Kidney (tissue), 13 donors: ENCODE measurements at regions not wholly inside any gene's neighbourhood (a gene's known extent, or its start where the extent isn't known, plus 50 kb on each side); places are given as distances from the start of the nearest gene placed in this dataset.

ENCODE experiments used
- DNase-seq, 5 donors: peaks; one replicate each; pipeline ENCODE4 v3.0.0-alpha.2; 2013 to 2020
- FAIRE-seq: peaks from 2 replicates; lab custom pipeline; 2012; peaks lifted over from hg19 to GRCh38; lab: Jason Lieb, UNC
- H3K27ac ChIP-seq, 2 donors: one replicate each; pipeline ENCODE4 v1.7.0; 2013; ENCODE audit warnings: low read depth in 2 of 2, low read length in 2 of 2, inconsistent platforms in 1 of 2
- H3K27me3 ChIP-seq: one replicate; pipeline ENCODE4 v1.7.1; 2013; ENCODE audit warnings: low read length, inconsistent platforms; ENCODE audit not compliant: control insufficient read depth, insufficient read depth
- H3K36me3 ChIP-seq, 3 donors: one replicate each; pipeline versions ENCODE4 v1.7.0 to v1.7.1; 2013; ENCODE audit warnings: low read length in 3 of 3, control low read depth in 1 of 3, inconsistent platforms in 1 of 3; ENCODE audit not compliant: insufficient read depth in 3 of 3, control insufficient read depth in 2 of 3
- H3K4me1 ChIP-seq, 3 donors: one replicate each; pipeline versions ENCODE4 v1.7.0 to v1.7.1; 2013; ENCODE audit warnings: low read length in 3 of 3, inconsistent platforms in 1 of 3, low read depth in 1 of 3; ENCODE audit not compliant: control insufficient read depth in 2 of 3, insufficient read depth in 2 of 3
- H3K4me3 ChIP-seq, 3 donors: one replicate each; pipeline versions ENCODE4 v1.7.0 to v1.8.1; 2013; ENCODE audit warnings: low read length in 3 of 3, control low read depth in 1 of 3, inconsistent platforms in 1 of 3
- H3K9ac ChIP-seq, 3 donors: one replicate each; pipeline versions ENCODE4 v1.7.0 to v1.7.1; 2013; ENCODE audit warnings: low read length in 3 of 3, control low read depth in 1 of 3, inconsistent platforms in 1 of 3
- H3K9me3 ChIP-seq, 3 donors: one replicate each; pipeline versions ENCODE4 v1.7.0 to v1.7.1; 2013; ENCODE audit warnings: low read length in 3 of 3, control low read depth in 1 of 3, inconsistent platforms in 1 of 3; ENCODE audit not compliant: control insufficient read depth in 2 of 3, insufficient read depth in 1 of 3
- CTCF ChIP-seq: IDR thresholded peaks from 3 replicates; pipeline ENCODE4 v1.5.1; 2012; ENCODE audit warnings: mild to moderate bottlenecking, moderate library complexity, borderline replicate concordance; ENCODE audit not compliant: insufficient read depth; ENCODE audit errors: extremely low read depth
- intact Hi-C: fragments of 100-400 bp; cut with DNase I; formaldehyde crosslinking; loops from one replicate; pipeline ENCODE4 v1.11.1; 2022
- donor health status: control.
- donor health status: control.
- donor health status: control.
- donor health status: control.
- donor health status: control.
- donor health status: DM: yes; HTN: yes; CAD: no.
- donor health status: Normal renal cell carcinoma (clear cell type).

DNA sequence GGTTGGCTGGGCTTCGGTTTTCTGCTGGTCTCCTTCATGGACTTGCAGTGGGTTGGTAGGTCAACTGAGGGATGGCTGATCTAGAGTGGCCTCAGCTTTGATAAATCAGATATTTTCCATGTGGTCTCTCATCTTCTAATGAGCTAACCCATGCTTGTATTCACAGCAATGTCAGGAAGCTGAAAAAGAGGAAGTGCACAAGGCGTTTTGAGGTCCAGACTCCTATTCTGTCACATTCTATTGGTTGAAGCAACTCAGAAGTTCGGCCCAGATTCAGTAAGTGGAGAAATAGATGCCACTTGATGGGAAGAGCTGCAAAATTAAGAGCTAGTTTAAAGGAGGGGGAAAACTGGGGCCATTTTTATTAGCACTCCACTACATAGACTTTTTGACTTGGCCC, 361.2 kb downstream of the DIPK2A start:
- DNase-seq = no peak
- H3K27me3 ChIP-seq = no peaks in the 10 kb centered on the region
- no peak overlapping the region for H3K4me3 ChIP-seq
- no peak for TF ChIP-seq CTCF
- no peak overlapping the region for H3K27ac ChIP-seq
- H3K9me3 ChIP-seq = peaks cover 0 to 5% (median 2%) of the 10 kb centered on the region in 3 donors
- FAIRE-seq = no peak
- H3K36me3 ChIP-seq = no peaks in the 10 kb centered on the region
- H3K9ac ChIP-seq = no peak overlapping the region
- intact Hi-C loops = no loop called here
- H3K4me1 ChIP-seq = no peaks in the 10 kb centered on the region

GRCh38 chr3:144341471-144341870, 369.8 kb downstream of the DIPK2A start:
- FAIRE-seq = no peak
- no peak overlapping the region for H3K4me3 ChIP-seq
- intact Hi-C loops = no loop called here

GRCh38 chr3:144343343-144343742, 371.7 kb downstream of the DIPK2A start:
- intact Hi-C loops = no loop called here
- no peak overlapping the region for H3K9ac ChIP-seq

More at GRCh38 chr3:144341471-144341870, 369.8 kb downstream of the DIPK2A start:
- Histone ChIP-seq H3K27me3 (no peaks in the 10 kb centered on the region), H3K9me3 (no peaks in the 10 kb centered on the region), H3K4me1 (no peaks in the 10 kb centered on the region), H3K9ac (no peak overlapping the region), H3K36me3 (no peaks in the 10 kb centered on the region), H3K27ac (no peak overlapping the region)
- DNase-seq = peak in 1 of 5 donors; percentile 44
- TF ChIP-seq CTCF = no peak

More at GRCh38 chr3:144343343-144343742, 371.7 kb downstream of the DIPK2A start:
- Histone ChIP-seq H3K36me3 (no peaks in the 10 kb centered on the region), H3K4me1 (no peaks in the 10 kb centered on the region), H3K9me3 (no peaks in the 10 kb centered on the region), H3K27ac (no peak overlapping the region), H3K4me3 (no peak overlapping the region), H3K27me3 (no peaks in the 10 kb centered on the region)
- FAIRE-seq (no peak), DNase-seq (no peak)
- no peak for TF ChIP-seq CTCF
